Neural progenitor cell (in vitro differentiated cells): ENCODE measurements at regions not wholly inside any gene's neighbourhood (a gene's known extent, or its start where the extent isn't known, plus 50 kb on each side); places are given as distances from the start of the nearest gene placed in this dataset.

ENCODE experiments used
- DNase-seq: peaks from one replicate; pipeline ENCODE4 v3.0.0-alpha.2; 2016; ENCODE audit warnings: low spot score
- H2AFZ ChIP-seq: fragments of 200-600 bp; sonication (generic); replicated peaks from 2 replicates; pipeline ENCODE4 v1.6.1; 2016; ENCODE audit warnings: antibody characterized with exemption
- H3F3A ChIP-seq: fragments of 200-600 bp; sonication (generic); 2 replicates; pipeline ENCODE4 v1.6.1; 2016; ENCODE audit warnings: antibody characterized with exemption, low read depth
- H3K27ac ChIP-seq: fragments of 200-600 bp; sonication (generic); 2 replicates; pipeline ENCODE4 v1.5.1; 2016; ENCODE audit warnings: mild to moderate bottlenecking
- H3K27me3 ChIP-seq: fragments of 200-600 bp; sonication (generic); 2 replicates; pipeline ENCODE4 v1.6.1; 2016; ENCODE audit warnings: mild to moderate bottlenecking, moderate library complexity
- H3K36me3 ChIP-seq: fragments of 200-600 bp; sonication (generic); 2 replicates; pipeline ENCODE4 v1.5.1; 2016
- H3K4me1 ChIP-seq: fragments of 200-600 bp; sonication (generic); 2 replicates; pipeline ENCODE4 v1.6.1; 2016; ENCODE audit warnings: mixed run types
- H3K4me2 ChIP-seq: fragments of 200-600 bp; sonication (generic); 2 replicates; pipeline ENCODE4 v1.6.1; 2016
- H3K4me3 ChIP-seq: fragments of 200-600 bp; sonication (generic); 2 replicates; pipeline ENCODE4 v1.5.1; 2016
- H3K79me2 ChIP-seq: fragments of 200-600 bp; sonication (generic); 2 replicates; pipeline ENCODE4 v1.6.1; 2016; ENCODE audit warnings: low read depth
- H3K9ac ChIP-seq: fragments of 200-600 bp; sonication (generic); 2 replicates; pipeline ENCODE4 v1.6.1; 2016
- H3K9me3 ChIP-seq: fragments of 200-600 bp; sonication (generic); 2 replicates; pipeline ENCODE4 v1.5.1; 2016; ENCODE audit warnings: low read depth
- H4K20me1 ChIP-seq: fragments of 200-600 bp; sonication (generic); 2 replicates; pipeline ENCODE4 v1.6.1; 2016; ENCODE audit warnings: low read depth
- H3K27ac Mint-ChIP-seq: 3 replicates; pipeline ENCODE4 v1.8.0; 2021; ENCODE audit warnings: mixed read lengths
- H3K27me3 Mint-ChIP-seq: 2 replicates; pipeline ENCODE4 v1.8.0; 2022; ENCODE audit warnings: low read depth, mild to moderate bottlenecking, inconsistent platforms, moderate library complexity, mixed read lengths; ENCODE audit not compliant: insufficient read depth
- H3K36me3 Mint-ChIP-seq: 3 replicates; pipeline ENCODE4 v1.8.0; 2021; ENCODE audit warnings: mixed read lengths
- H3K4me1 Mint-ChIP-seq: 3 replicates; pipeline ENCODE4 v1.8.0; 2021; ENCODE audit warnings: mixed read lengths
- H3K4me3 Mint-ChIP-seq: 3 replicates; pipeline ENCODE4 v1.8.0; 2021; ENCODE audit warnings: mild to moderate bottlenecking, moderate library complexity, mixed read lengths
- H3K9me3 Mint-ChIP-seq: 3 replicates; pipeline ENCODE4 v1.8.0; 2020; ENCODE audit warnings: mixed read lengths
- CTCF ChIP-seq: fragments of 200-600 bp; sonication (generic); IDR thresholded peaks from 2 replicates; pipeline ENCODE4 v1.5.1; 2017; ENCODE audit warnings: antibody characterized with exemption, mild to moderate bottlenecking
- EZH2 ChIP-seq: fragments of 200-600 bp; sonication (generic); IDR thresholded peaks from 2 replicates; pipeline ENCODE4 v1.6.1; 2017; ENCODE audit warnings: antibody characterized with exemption, mild to moderate bottlenecking, moderate library complexity
- EZH2phosphoT487 ChIP-seq: fragments of 200-600 bp; sonication (generic); IDR thresholded peaks from 2 replicates; pipeline ENCODE4 v1.6.1; 2017; ENCODE audit warnings: antibody characterized with exemption

DNA sequence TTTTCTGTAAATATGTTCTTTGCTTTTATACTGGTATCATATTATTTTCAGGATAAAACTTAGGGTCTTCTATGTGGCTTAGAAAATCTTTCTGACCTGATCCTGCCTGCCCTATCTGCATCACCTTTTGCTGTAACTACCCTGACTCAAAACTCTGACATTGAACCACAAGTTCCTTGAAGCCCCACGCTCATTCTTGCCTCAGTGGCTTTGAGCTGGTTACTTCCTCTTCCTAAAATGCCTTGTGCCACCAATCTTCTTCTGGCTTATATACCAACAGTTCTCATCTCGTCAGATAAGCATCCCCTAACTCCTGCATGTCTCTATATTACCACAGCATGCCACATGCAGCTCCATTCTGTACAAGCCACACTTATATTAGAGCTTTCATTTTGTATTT is 84.5 kb upstream of the LRRC7 start:
- Mint-ChIP-seq H3K9me3 (no peaks in the 10 kb centered on the region), H3K27ac (no peak overlapping the region), H3K4me3 (no peak overlapping the region), H3K27me3 (no peaks in the 10 kb centered on the region), H3K4me1 (peaks cover 10% of the 10 kb centered on the region), H3K36me3 (no peaks in the 10 kb centered on the region)
- Histone ChIP-seq H3K9ac (no peak overlapping the region), H3K36me3 (no peaks in the 10 kb centered on the region), H4K20me1 (no peaks in the 10 kb centered on the region), H2AFZ (no peak overlapping the region), H3K4me1 (peaks cover 5% of the 10 kb centered on the region), H3K27ac (no peak overlapping the region), H3K4me2 (no peak overlapping the region), H3K27me3 (no peaks in the 10 kb centered on the region), H3F3A (no peaks in the 10 kb centered on the region), H3K79me2 (no peaks in the 10 kb centered on the region), H3K9me3 (no peaks in the 10 kb centered on the region), H3K4me3 (no peak overlapping the region)
- no peak for TF ChIP-seq EZH2phosphoT487
- TF ChIP-seq EZH2 = no peak
- TF ChIP-seq CTCF = no peak
- no peak for DNase-seq

GRCh38 chr1:69485616-69486015 is 82.1 kb upstream of the LRRC7 start:
- H3K9ac ChIP-seq = no peak overlapping the region
- H3K9me3 Mint-ChIP-seq = no peaks in the 10 kb centered on the region
- peaks cover 3% of the 10 kb centered on the region for H3K4me1 Mint-ChIP-seq

GRCh38 chr1:69491416-69491815 is 76.3 kb upstream of the LRRC7 start:
- no peaks in the 10 kb centered on the region for H3K4me1 Mint-ChIP-seq
- no peaks in the 10 kb centered on the region for H4K20me1 ChIP-seq
- H3K9me3 ChIP-seq = no peaks in the 10 kb centered on the region
- H3K4me3 ChIP-seq = no peak overlapping the region
- no peak for DNase-seq
- no peak overlapping the region for H3K4me3 Mint-ChIP-seq
- no peak overlapping the region for H2AFZ ChIP-seq
- no peak overlapping the region for H3K4me2 ChIP-seq
- no peaks in the 10 kb centered on the region for H3K9me3 Mint-ChIP-seq
- TF ChIP-seq EZH2 (no peak), CTCF (no peak), EZH2phosphoT487 (no peak)
- no peak overlapping the region for H3K27ac Mint-ChIP-seq
- no peaks in the 10 kb centered on the region for H3K36me3 Mint-ChIP-seq
- H3F3A ChIP-seq = no peaks in the 10 kb centered on the region
- H3K27ac ChIP-seq = no peak overlapping the region
- H3K4me1 ChIP-seq = no peaks in the 10 kb centered on the region
- no peaks in the 10 kb centered on the region for H3K27me3 ChIP-seq
- no peaks in the 10 kb centered on the region for H3K36me3 ChIP-seq
- H3K27me3 Mint-ChIP-seq = no peaks in the 10 kb centered on the region
- H3K9ac ChIP-seq = no peak overlapping the region
- no peaks in the 10 kb centered on the region for H3K79me2 ChIP-seq

More at GRCh38 chr1:69485616-69486015, 82.1 kb upstream of the LRRC7 start:
- Histone ChIP-seq H3K9me3 (no peaks in the 10 kb centered on the region), H2AFZ (no peak overlapping the region), H3K4me1 (no peaks in the 10 kb centered on the region), H3K27me3 (no peaks in the 10 kb centered on the region), H3K4me3 (no peak overlapping the region), H3F3A (no peaks in the 10 kb centered on the region), H4K20me1 (no peaks in the 10 kb centered on the region), H3K4me2 (no peak overlapping the region), H3K27ac (no peak overlapping the region), H3K36me3 (no peaks in the 10 kb centered on the region), H3K79me2 (no peaks in the 10 kb centered on the region)
- no peak for DNase-seq
- no peaks in the 10 kb centered on the region for H3K36me3 Mint-ChIP-seq
- no peak overlapping the region for H3K4me3 Mint-ChIP-seq
- no peak for TF ChIP-seq EZH2phosphoT487
- TF ChIP-seq CTCF = no peak
- no peak for TF ChIP-seq EZH2
- no peaks in the 10 kb centered on the region for H3K27me3 Mint-ChIP-seq
- H3K27ac Mint-ChIP-seq = no peak overlapping the region
